Omental fat pad (tissue), 3 donors: ENCODE measurements at regions not wholly inside any gene's neighbourhood (a gene's known extent, or its start where the extent isn't known, plus 50 kb on each side); places are given as distances from the start of the nearest gene placed in this dataset.

ENCODE experiments used
- ATAC-seq: fragments of 150-250 bp; one replicate; pipeline ENCODE4 v1.9.1; 2016; ENCODE audit warnings: mild to moderate bottlenecking, moderate library complexity; ENCODE audit not compliant: low FRiP score
- DNase-seq: peaks from one replicate; pipeline ENCODE4 v3.0.0-alpha.2; 2019; ENCODE audit warnings: low spot score
- CTCF ChIP-seq, 3 donors: fragments of 450-650 bp; IDR thresholded peaks; one replicate each; pipeline ENCODE4 v1.5.1; 2016 to 2017; ENCODE audit warnings: antibody characterized with exemption in 3 of 3, mild to moderate bottlenecking in 3 of 3, moderate library complexity in 2 of 3

GRCh38 chr16:86965840-86966550 lies 351.2 kb downstream of the C16orf95 start:
- ATAC-seq (no peak), DNase-seq (no peak)
- no peak for TF ChIP-seq CTCF (IDR thresholded peaks at IDR 0.05)

- ATAC-seq (no peak), DNase-seq (no peak)
- TF ChIP-seq CTCF (IDR thresholded peaks at IDR 0.05): no peak
These were observed 350.4 kb downstream of the C16orf95 start for GRCh38 chr16:86966777-86967176.

- no peak for DNase-seq
- ATAC-seq: no peak
These were observed 348.3 kb downstream of the C16orf95 start for GRCh38 chr16:86968866-86969265.

GRCh38 chr16:86969716-86970115 lies 347.5 kb downstream of the C16orf95 start:
- no peak for TF ChIP-seq CTCF (IDR thresholded peaks at IDR 0.05)
- no peak for ATAC-seq
- DNase-seq: no peak

More at GRCh38 chr16:86968866-86969265, 348.3 kb downstream of the C16orf95 start:
- no peak for TF ChIP-seq CTCF (IDR thresholded peaks at IDR 0.05)

GRCh38 chr16:86970279-86970678 lies 346.9 kb downstream of the C16orf95 start:
- DNase-seq: no peak
- ATAC-seq: no peak
- no peak for TF ChIP-seq CTCF (IDR thresholded peaks at IDR 0.05)

- DNase-seq (no peak), ATAC-seq (no peak)
- TF ChIP-seq CTCF (IDR thresholded peaks at IDR 0.05): no peak
These were observed 346.5 kb downstream of the C16orf95 start for GRCh38 chr16:86970726-86971125.

- no peak for DNase-seq
- TF ChIP-seq CTCF (IDR thresholded peaks at IDR 0.05): no peak
- ATAC-seq: no peak
These were observed 345.9 kb downstream of the C16orf95 start for GRCh38 chr16:86971251-86971650.
